GM18868 (cell line): ENCODE measurements at regions not wholly inside any gene's neighbourhood (a gene's known extent, or its start where the extent isn't known, plus 50 kb on each side); places are given as distances from the start of the nearest gene placed in this dataset.

Source experiments
- ATAC-seq: cut with Tn5 transposase; IDR thresholded peaks from one replicate; pipeline ENCODE4 v1.9.1; 2021; ENCODE audit warnings: mild to moderate bottlenecking, moderate library complexity; ENCODE audit not compliant: unreplicated experiment

DNA sequence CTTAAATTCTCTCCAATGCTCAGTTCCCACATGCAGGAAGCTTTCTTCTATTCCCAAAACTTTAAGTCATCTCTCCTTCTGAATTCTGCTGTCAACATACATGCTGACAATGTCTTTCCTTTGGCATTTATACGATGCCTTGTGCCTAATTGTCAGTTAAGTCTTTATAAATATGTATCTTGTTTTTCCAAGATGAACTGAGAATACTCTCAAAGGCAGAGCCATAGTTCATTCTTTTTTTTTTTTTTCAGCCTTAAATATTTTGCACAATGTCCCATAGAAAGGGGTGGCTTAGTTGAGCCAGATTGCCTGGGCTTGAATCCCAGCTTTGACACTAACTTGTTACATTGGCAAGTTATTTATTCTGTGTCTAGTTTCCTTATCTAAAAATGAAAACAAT, 210.6 kb downstream of the QDPR start:
- no peak for ATAC-seq

DNA sequence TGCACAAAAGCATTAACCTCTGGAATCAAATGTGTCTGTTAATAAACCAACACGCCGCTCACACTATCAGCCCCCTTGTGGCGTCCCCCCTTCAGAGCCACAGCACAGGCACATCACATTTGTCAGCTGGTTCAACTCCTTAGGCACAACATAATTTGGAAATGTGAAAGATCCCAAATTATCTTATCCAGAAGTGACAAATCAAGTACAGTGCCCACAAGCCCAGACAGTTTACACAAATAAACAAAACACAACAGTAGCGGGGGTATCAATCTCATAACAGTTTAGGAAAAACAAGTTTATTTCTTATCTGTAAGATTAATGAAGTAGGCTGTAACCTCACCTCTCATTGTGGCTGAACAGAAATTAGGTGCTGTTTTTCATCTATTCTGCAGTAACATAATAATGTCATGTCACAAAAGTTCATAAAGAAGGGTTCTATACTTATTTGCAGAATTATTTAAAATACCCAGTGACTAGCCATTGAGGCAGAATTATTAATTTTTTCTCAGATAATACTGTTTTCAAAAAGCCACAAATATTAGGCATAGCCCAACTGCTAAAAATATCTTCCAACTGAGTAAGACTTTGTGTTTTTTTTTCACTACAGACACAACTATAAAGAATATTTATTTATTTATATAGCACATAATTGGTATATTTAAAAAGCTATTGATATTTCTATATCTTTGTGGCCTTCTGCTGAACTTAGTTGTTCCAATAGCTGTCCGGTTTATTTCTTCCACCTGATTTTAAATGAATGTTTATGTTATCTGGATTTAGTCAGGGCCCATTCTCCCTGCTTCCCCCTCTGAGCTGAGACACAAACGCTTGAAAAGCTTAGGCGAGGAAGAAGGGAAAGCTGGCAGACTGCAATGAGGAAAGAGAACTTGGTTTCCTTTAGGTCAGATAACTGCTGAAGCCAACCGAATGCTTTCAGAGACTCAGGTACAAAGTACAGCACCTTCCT, 214.7 kb downstream of the QDPR start:
- no peak for ATAC-seq

GRCh38 chr4:17293901-17294300, 218.0 kb downstream of the QDPR start:
- ATAC-seq = no peak

- ATAC-seq = no peak
Observed at GRCh38 chr4:17288151-17288550, 223.7 kb downstream of the QDPR start.

GRCh38 chr4:17286752-17287460, 225.0 kb downstream of the QDPR start:
- no peak for ATAC-seq

GRCh38 chr4:17285747-17286146, 226.1 kb downstream of the QDPR start:
- ATAC-seq = no peak

- no peak for ATAC-seq
Observed at GRCh38 chr4:17284323-17285175, 227.3 kb downstream of the QDPR start.

- no peak for ATAC-seq
Observed at GRCh38 chr4:17283832-17284231, 228.1 kb downstream of the QDPR start.

GRCh38 chr4:17283251-17283650, 228.6 kb downstream of the QDPR start:
- ATAC-seq = no peak

GRCh38 chr4:17280261-17281018, 231.4 kb downstream of the QDPR start:
- ATAC-seq = no peak

- ATAC-seq = no peak
Observed at GRCh38 chr4:17276776-17277175, 235.1 kb downstream of the QDPR start.

DNA sequence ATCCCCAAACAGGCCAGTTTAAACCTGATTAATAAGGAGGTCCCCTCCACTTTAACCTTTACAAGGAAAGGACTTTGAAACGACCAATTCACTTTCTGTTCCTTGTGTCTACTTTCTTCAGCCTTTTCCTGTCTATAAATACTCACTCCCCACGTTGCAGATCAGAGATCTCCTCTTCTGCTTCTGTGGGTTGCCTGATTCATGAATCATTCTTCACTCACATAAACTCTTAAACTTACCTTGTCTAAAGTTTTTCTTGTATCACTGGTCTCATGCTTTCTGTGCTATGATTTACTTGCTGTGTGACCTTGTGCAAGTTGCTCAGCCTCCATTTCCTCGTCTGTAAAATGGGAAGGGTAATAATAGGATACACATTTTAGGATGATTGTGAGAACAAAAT, 236.1 kb downstream of the QDPR start:
- no peak for ATAC-seq

DNA sequence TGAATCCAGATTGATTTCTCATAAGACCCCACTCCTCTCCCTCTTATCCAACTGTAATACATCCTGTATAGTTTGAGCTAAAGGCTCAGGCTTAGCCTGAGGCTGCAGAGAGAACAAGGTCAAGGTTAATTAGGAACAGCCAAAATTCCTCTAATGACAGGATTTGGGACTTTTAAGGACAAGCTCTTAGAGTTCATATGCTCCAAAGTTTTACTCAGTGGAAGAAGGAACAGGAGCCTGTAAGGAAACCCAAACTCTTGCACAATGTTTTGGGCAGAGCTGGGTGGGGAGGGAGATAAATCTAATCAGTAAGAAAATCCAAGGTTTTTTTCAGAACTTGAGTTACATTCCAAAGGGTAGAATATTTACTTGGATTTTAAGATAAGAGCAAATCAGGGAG, 238.8 kb downstream of the QDPR start:
- no peak for ATAC-seq

DNA sequence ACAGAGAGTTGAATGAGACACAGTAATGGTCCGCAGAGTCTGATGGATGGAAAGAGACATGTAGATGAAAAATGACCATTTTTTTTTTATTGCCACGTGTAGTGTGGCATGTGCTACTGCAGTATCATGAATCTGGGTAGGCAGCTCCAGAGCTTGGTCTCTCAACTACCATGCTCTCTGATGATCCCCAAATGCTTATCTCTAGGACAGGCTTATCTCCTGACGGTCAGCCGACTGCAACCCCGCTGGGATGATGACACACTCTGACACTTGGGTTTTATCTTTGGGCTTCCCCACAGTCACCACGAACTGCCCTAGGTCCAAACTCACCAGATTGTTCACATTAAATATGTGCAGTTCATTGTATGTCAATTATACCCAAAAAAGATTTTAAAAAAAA, 239.7 kb downstream of the QDPR start:
- no peak for ATAC-seq

DNA sequence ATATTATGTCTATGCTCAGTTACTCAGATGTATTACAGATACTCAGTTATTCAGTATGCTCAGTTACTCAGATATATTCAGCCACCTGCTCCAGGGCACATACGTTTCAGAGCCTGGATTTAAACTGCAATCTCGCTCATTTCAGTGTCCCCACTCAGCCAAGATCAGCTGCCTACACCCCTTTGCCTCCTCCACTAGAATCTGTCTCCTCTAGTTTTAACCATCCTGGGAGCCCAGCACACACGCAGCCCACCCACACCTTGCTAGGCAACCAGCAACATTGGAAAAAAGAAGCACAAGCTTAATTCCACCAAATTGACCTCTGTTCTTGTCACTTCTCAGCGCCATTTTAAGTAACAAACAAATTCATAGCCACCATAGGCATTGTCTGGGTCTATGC, 246.2 kb downstream of the QDPR start:
- ATAC-seq = no peak

DNA sequence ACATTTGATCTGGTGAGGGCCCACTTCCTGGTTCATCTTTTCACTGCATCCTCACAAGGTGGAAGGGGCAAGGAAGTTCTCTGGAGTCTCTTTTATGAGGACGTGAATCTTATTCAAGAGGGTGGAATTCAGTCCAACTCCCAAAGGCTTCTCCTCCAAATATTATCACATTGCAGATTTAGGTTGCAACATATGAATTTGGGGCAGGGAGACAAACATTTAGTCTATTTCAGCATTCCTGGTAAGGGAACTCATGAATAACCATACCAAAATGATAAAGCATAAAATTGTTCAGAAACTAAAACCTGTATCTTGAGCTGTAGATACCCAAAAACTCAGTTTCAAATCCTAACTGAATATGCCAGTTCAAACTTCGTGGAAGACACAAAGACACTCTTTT, 246.8 kb downstream of the QDPR start:
- ATAC-seq = no peak

DNA sequence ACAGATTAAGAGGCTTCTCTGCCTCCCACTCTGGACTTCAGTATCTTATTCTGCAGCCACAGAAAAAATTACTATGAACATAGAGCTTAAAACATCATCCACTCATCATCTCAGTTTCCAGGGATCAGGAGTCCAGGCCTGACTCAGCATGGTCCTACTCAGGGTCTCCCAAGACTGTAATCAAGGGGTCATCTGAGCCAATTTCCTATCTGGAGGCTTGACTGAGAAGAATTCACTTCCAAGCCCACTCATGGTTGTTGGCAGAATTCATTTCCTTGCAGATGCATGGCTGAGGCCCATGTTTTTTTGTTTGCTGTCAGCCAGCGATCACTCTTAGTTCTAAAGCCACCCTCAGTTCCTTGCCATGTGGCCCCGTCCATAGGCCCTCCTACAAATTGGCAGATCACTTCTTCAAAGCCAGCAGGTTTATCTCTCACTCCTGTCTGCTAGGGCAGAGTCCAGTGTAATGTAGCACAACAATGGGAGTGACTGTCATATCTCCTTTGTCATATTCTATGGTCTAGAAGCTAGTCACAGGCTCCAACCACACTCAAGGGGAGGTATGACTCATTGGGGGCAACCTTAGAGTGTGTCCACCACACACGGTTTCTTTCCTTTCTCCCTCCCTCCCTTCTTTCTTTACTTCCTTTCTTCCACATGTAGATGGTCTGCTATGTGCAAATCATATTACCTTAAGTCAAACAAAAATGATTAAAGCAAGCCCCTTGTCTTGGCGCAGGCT, 251.6 kb downstream of the QDPR start:
- no peak for ATAC-seq

GRCh38 chr4:17258106-17258505, 253.8 kb downstream of the QDPR start:
- ATAC-seq = no peak

DNA sequence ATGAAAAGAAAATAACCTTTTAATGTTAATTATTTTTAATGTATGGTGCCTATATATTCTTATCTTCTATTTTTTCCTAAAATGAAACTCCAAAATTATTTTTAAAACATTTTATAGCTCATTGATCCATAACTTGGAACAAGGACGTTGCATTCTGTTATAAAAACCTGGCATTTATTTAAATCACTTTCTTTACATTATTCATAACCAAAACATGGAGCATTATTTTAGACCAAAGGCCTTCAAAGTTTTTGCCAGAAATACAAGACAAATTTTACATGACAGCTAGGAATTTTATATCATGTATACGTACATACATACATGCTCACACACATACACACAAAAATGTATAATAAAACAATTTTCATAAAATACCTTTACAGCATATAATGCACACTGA, 259.8 kb downstream of the QDPR start:
- ATAC-seq = no peak

DNA sequence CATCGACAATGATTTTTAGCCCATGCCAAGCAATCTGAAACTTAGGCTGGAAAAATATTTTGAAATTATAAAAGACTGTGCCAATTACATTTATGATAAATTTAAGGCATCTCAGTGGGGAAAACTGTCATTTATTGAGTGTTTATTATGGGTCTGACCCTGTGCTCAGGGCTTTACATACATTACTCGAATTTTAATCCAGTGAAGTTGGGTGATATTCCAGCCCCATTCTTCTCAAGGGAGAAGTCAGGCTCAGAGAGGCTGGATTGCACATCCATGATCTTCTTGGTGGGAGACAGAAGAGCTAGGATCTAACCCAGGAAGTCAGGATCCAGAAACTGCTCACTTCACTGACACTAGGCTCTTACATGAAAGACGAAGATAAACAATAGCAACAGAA, 260.8 kb downstream of the QDPR start:
- no peak for ATAC-seq
